PC-9 (cell line): ENCODE measurements at regions not wholly inside any gene's neighbourhood (a gene's known extent, or its start where the extent isn't known, plus 50 kb on each side); places are given as distances from the start of the nearest gene placed in this dataset.

Experiments used
- CTCF ChIP-seq: fragments of 200-600 bp; sonication (generic); conservative IDR thresholded peaks from 2 replicates; pipeline ENCODE4 v1.6.1; 2017; ENCODE audit warnings: mixed run types, antibody characterized with exemption, mild to moderate bottlenecking, moderate library complexity
- EZH2 ChIP-seq: fragments of 200-600 bp; sonication (generic); IDR thresholded peaks from 2 replicates; pipeline ENCODE4 v1.8.0; 2017; ENCODE audit warnings: antibody characterized with exemption, low read depth

- TF ChIP-seq CTCF, result no peak
- no peak for TF ChIP-seq EZH2
Measured at GRCh38 chr4:124104101-124104500, 608.4 kb downstream of the ANKRD50 start.
